ENCODE measurements at regions not wholly inside any gene's neighbourhood (a gene's known extent, or its start where the extent isn't known, plus 50 kb on each side); places are given as distances from the start of the nearest gene placed in this dataset.

DNA sequence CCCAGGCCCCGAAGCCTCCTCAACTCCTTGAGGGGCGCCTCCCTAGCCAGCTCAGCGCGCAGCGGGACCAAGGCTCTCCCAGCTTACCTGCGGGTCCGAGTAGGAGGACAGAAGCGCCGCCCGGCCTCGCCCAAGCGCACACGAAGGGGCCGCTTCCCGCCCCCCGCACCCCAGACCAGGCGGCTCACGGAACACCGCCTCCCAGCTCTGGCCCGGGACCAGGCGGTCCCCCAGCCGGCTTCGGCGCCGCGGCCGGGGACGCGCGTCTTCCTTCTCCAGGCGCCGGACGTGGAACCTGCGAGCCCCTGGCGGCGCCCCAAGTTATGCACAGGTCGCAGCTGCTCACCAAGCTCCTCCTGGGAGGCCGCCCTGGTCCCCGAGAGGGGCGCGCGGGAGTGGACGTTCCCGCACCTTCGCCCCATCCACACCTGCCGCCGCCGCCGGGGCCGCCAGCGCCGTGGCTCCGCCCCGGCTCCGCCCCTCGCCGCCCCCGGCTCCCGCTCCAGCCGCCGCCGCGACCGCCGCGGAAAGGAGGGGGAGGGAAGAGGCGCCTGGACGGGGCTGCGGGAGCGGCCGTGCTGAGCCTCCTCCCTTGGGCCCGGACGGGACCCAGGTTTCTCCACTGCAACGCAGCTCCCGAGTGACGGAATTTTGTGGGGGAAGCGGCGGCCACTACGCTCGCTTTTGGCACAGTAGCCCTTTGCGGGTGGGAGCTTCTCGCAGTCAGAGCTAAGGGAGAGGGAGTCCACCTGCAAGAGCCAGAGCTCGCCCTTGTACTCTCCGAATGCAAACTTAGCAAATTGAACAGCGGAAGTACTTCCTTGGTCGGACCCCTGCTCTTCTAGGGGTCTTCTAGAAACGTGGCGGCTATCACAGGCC lies 77.5 kb upstream of the IFNE start:
- DNase-seq (ENCODE audit: low spot score) = no peak
- peaks cover 11 to 18% (median 13%) of the 10 kb centered on the region in 4 donors for H3K4me1 ChIP-seq (ENCODE audit: control insufficient read depth in 4 of 4, insufficient read depth in 4 of 4, low read length in 3 of 4)
- H3K36me3 ChIP-seq (ENCODE audit: control insufficient read depth in 4 of 4, insufficient read depth in 3 of 4, low read depth in 1 of 4, low read length in 3 of 4) = no peaks in the 10 kb centered on the region
- H3K9ac ChIP-seq (ENCODE audit: low read depth in 1 of 2, low read length in 2 of 2) = no peak overlapping the region
- TF ChIP-seq FOXA2 (IDR thresholded peaks at IDR 0.05) (no peak), EGR1 (IDR thresholded peaks at IDR 0.05; ENCODE audit: low read depth in 2 of 2) (no peak), JUND (IDR thresholded peaks at IDR 0.05) (no peak), HNF4G (IDR thresholded peaks at IDR 0.05) (no peak), RAD21 (IDR thresholded peaks at IDR 0.05) (no peak), FOXA1 (IDR thresholded peaks at IDR 0.05) (no peak), CTCF (IDR thresholded peaks at IDR 0.05; ENCODE audit: low read depth, low read length, missing input control) (no peak), YY1 (IDR thresholded peaks at IDR 0.05) (no peak), RXRA (IDR thresholded peaks at IDR 0.05) (no peak), TAF1 (conservative IDR thresholded peaks at IDR 0.05) (no peak), ZBTB33 (IDR thresholded peaks at IDR 0.05) (no peak), ATF3 (IDR thresholded peaks at IDR 0.05) (no peak)
- peaks cover 0 to 29% (median 13%) of the 10 kb centered on the region in 4 donors for H3K27me3 ChIP-seq (ENCODE audit: control insufficient read depth in 4 of 4, insufficient read depth in 4 of 4, low read length in 3 of 4)
- H3K9me3 ChIP-seq (ENCODE audit: control insufficient read depth in 4 of 4, low read length in 3 of 4) = peaks cover 0 to 3% (median 1%) of the 10 kb centered on the region in 4 donors
- 1% methylated on average over 88 of the region's 88 CpGs for WGBS
- peak overlapping the region; percentile 33 to 62 (median 48) for H3K4me3 ChIP-seq (ENCODE audit: low read depth in 1 of 3, low read length in 3 of 3)
- H3K27ac ChIP-seq (ENCODE audit: low read depth in 1 of 2, low read length in 2 of 2) = no peak overlapping the region

DNA sequence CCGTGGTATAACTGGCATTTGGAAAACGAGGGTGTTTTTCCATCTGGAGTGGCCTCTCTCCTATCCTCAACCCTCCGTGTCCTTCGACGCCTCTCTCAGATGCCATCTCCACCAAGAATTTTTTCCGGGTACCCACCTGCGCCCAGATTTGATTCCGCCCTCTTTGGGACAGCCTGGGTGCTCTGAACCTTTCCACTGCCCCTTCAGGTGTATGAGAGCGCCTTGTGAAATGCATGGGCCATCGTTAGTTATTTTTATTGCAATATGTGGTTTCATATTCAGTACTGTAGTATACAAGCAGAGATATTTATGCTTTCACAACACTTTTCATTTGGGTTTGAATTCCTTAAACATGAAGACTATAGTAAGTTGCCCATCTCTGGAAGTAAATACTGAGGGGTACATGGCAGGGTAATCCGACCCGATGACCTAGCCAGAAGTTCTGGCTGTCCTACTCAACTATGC lies 78.2 kb upstream of the IFNE start:
- no peak overlapping the region for H3K27ac ChIP-seq (ENCODE audit: low read depth in 1 of 2, low read length in 2 of 2)
- WGBS = 42% methylated on average over 12 of the region's 12 CpGs
- H3K27me3 ChIP-seq (ENCODE audit: control insufficient read depth in 4 of 4, insufficient read depth in 4 of 4, low read length in 3 of 4) = peaks cover 0 to 31% (median 11%) of the 10 kb centered on the region in 4 donors
- no peaks in the 10 kb centered on the region for H3K36me3 ChIP-seq (ENCODE audit: control insufficient read depth in 4 of 4, insufficient read depth in 3 of 4, low read depth in 1 of 4, low read length in 3 of 4)
- peaks cover 11 to 18% (median 13%) of the 10 kb centered on the region in 4 donors for H3K4me1 ChIP-seq (ENCODE audit: control insufficient read depth in 4 of 4, insufficient read depth in 4 of 4, low read length in 3 of 4)
- H3K4me3 ChIP-seq (ENCODE audit: low read depth in 1 of 3, low read length in 3 of 3) = peak overlapping the region in 2 of 3 donors; percentile 35 to 62
- TF ChIP-seq GABPA (IDR thresholded peaks at IDR 0.05 in 1 of 2, conservative IDR thresholded peaks at IDR 0.05 in 1 of 2) = no peak
- TF ChIP-seq FOXA1 (IDR thresholded peaks at IDR 0.05) = no peak
- no peak for TF ChIP-seq YY1 (IDR thresholded peaks at IDR 0.05)
- TF ChIP-seq FOXA2 (IDR thresholded peaks at IDR 0.05) = no peak
- no peak for TF ChIP-seq TAF1 (conservative IDR thresholded peaks at IDR 0.05)
- H3K9me3 ChIP-seq (ENCODE audit: control insufficient read depth in 4 of 4, low read length in 3 of 4) = peaks cover 0 to 3% (median 1%) of the 10 kb centered on the region in 4 donors
- H3K9ac ChIP-seq (ENCODE audit: low read depth in 1 of 2, low read length in 2 of 2) = no peak overlapping the region
- no peak for DNase-seq (ENCODE audit: low spot score)

All from liver (tissue), 8 donors.